Skeletal muscle tissue (tissue), 3 donors: ENCODE measurements at regions not wholly inside any gene's neighbourhood (a gene's known extent, or its start where the extent isn't known, plus 50 kb on each side); places are given as distances from the start of the nearest gene placed in this dataset.

Experiments used
- H3K27ac ChIP-seq: one replicate; pipeline ENCODE4 v1.7.0; 2013; ENCODE audit warnings: mild to moderate bottlenecking, low read depth, low read length, inconsistent platforms
- H3K27me3 ChIP-seq, 3 donors: one replicate each; pipeline ENCODE4 v1.7.0; 2013; ENCODE audit warnings: low read length in 3 of 3; ENCODE audit not compliant: control insufficient read depth in 3 of 3, insufficient read depth in 3 of 3
- H3K36me3 ChIP-seq, 3 donors: one replicate each; pipeline ENCODE4 v1.7.0; 2013; ENCODE audit warnings: low read length in 3 of 3; ENCODE audit not compliant: control insufficient read depth in 3 of 3, insufficient read depth in 3 of 3
- H3K4me1 ChIP-seq, 3 donors: one replicate each; pipeline ENCODE4 v1.7.0; 2013; ENCODE audit warnings: low read length in 3 of 3, mild to moderate bottlenecking in 3 of 3; ENCODE audit not compliant: control insufficient read depth in 3 of 3, insufficient read depth in 3 of 3
- H3K4me3 ChIP-seq, 3 donors: one replicate each; pipeline ENCODE4 v1.7.0; 2013; ENCODE audit warnings: low read length in 3 of 3
- H3K9ac ChIP-seq, 3 donors: one replicate each; pipeline ENCODE4 v1.7.0; 2013; ENCODE audit warnings: low read length in 3 of 3, mild to moderate bottlenecking in 3 of 3, moderate library complexity in 2 of 3, low read depth in 1 of 3
- H3K9me3 ChIP-seq, 3 donors: one replicate each; pipeline ENCODE4 v1.7.0; 2013; ENCODE audit warnings: low read length in 3 of 3; ENCODE audit not compliant: control insufficient read depth in 3 of 3
- donor health status: Osteomylitis.

DNA sequence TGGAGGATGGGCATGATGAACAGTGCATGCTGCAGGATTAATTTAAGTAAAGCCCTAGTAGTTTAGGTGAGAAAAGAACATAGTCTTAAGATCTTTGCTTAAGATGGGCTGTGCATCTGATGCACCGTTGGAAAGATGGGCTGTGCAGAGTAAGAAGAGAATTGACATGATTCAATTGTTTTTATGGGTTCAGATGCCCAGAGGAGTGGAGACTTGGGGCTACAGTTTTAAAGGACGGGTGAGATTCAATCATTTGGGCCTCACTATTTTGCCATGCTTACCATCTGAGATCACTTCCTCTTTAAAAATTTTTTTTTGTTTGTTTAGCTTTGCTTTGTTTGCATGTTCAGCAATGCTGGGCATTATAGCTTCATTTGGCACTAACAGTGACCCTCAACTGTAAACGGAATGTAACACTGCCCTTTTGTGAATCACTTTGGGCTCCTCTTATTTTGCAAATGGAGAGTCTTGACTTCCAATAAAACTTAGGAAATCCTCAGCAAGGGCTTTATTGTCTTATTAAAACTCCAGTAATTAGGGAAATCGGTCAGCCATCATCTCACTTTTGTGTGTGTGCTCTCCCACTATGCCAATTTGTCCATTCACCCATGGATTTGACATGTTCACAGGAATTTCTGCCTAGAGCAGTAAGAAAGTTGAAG, 216.1 kb upstream of the TLL1 start:
- no peaks in the 10 kb centered on the region for H3K9me3 ChIP-seq
- H3K4me1 ChIP-seq = no peaks in the 10 kb centered on the region
- H3K27ac ChIP-seq = no peak overlapping the region
- no peaks in the 10 kb centered on the region for H3K36me3 ChIP-seq
- no peaks in the 10 kb centered on the region for H3K27me3 ChIP-seq
- no peak overlapping the region for H3K4me3 ChIP-seq
- no peak overlapping the region for H3K9ac ChIP-seq

DNA sequence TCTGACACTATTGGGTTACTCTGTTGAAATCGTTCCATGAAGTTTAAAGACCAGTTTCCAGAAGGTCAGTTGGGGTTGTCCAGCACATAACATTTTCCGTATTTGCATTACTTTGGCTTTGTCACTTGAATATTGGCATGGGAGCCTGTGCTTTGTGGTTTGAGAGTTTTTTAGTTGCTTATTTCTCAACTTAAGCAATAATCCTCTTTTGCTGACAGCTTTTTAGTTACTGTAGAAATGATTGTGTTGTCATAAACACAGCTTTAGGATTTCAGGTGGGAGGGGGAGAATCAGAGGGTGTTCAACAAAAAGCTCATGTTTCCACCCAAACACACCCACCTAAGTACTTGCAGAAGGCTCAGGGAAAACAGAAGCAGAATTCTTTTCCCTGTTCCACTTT, 210.7 kb upstream of the TLL1 start:
- Histone ChIP-seq H3K27ac (no peak overlapping the region), H3K36me3 (no peaks in the 10 kb centered on the region), H3K4me1 (no peaks in the 10 kb centered on the region), H3K4me3 (no peak overlapping the region), H3K9ac (no peak overlapping the region), H3K27me3 (no peaks in the 10 kb centered on the region), H3K9me3 (no peaks in the 10 kb centered on the region)

- Histone ChIP-seq H3K4me3 (no peak overlapping the region), H3K9ac (no peak overlapping the region), H3K9me3 (no peaks in the 10 kb centered on the region), H3K4me1 (no peaks in the 10 kb centered on the region), H3K27ac (no peak overlapping the region), H3K27me3 (no peaks in the 10 kb centered on the region), H3K36me3 (no peaks in the 10 kb centered on the region)
These were observed 209.6 kb upstream of the TLL1 start for GRCh38 chr4:165663411-165663810.

- Histone ChIP-seq H3K27ac (no peak overlapping the region), H3K9ac (no peak overlapping the region), H3K9me3 (no peaks in the 10 kb centered on the region), H3K4me3 (no peak overlapping the region), H3K4me1 (no peaks in the 10 kb centered on the region), H3K27me3 (no peaks in the 10 kb centered on the region), H3K36me3 (no peaks in the 10 kb centered on the region)
These were observed 206.2 kb upstream of the TLL1 start for GRCh38 chr4:165666836-165667235.

- Histone ChIP-seq H3K9ac (no peak overlapping the region), H3K36me3 (no peaks in the 10 kb centered on the region), H3K27ac (no peak overlapping the region), H3K4me1 (no peaks in the 10 kb centered on the region), H3K9me3 (no peaks in the 10 kb centered on the region), H3K27me3 (no peaks in the 10 kb centered on the region), H3K4me3 (no peak overlapping the region)
These were observed 205.1 kb upstream of the TLL1 start for GRCh38 chr4:165667969-165668368.

GRCh38 chr4:165668694-165669093, 204.3 kb upstream of the TLL1 start:
- H3K36me3 ChIP-seq = no peaks in the 10 kb centered on the region
- no peaks in the 10 kb centered on the region for H3K27me3 ChIP-seq
- H3K27ac ChIP-seq = no peak overlapping the region
- H3K9ac ChIP-seq = no peak overlapping the region
- H3K9me3 ChIP-seq = no peaks in the 10 kb centered on the region
- H3K4me3 ChIP-seq = no peak overlapping the region
- H3K4me1 ChIP-seq = no peaks in the 10 kb centered on the region

- Histone ChIP-seq H3K36me3 (no peaks in the 10 kb centered on the region), H3K27me3 (no peaks in the 10 kb centered on the region), H3K4me1 (no peaks in the 10 kb centered on the region), H3K4me3 (no peak overlapping the region), H3K9me3 (no peaks in the 10 kb centered on the region), H3K27ac (no peak overlapping the region), H3K9ac (no peak overlapping the region)
These were observed 196.0 kb upstream of the TLL1 start for GRCh38 chr4:165677081-165677480.

- Histone ChIP-seq H3K27ac (no peak overlapping the region), H3K9ac (no peak overlapping the region), H3K9me3 (no peaks in the 10 kb centered on the region), H3K4me1 (no peaks in the 10 kb centered on the region), H3K36me3 (no peaks in the 10 kb centered on the region), H3K4me3 (no peak overlapping the region), H3K27me3 (no peaks in the 10 kb centered on the region)
These were observed 194.7 kb upstream of the TLL1 start for GRCh38 chr4:165678236-165678935.

- H3K27ac ChIP-seq = no peak overlapping the region
- no peak overlapping the region for H3K4me3 ChIP-seq
- H3K27me3 ChIP-seq = no peaks in the 10 kb centered on the region
- H3K9me3 ChIP-seq = no peaks in the 10 kb centered on the region
- no peaks in the 10 kb centered on the region for H3K36me3 ChIP-seq
- H3K9ac ChIP-seq = no peak overlapping the region
- H3K4me1 ChIP-seq = no peaks in the 10 kb centered on the region
These were observed 194.1 kb upstream of the TLL1 start for GRCh38 chr4:165678936-165679325.

- H3K27me3 ChIP-seq = no peaks in the 10 kb centered on the region
- H3K4me1 ChIP-seq = no peaks in the 10 kb centered on the region
- H3K9ac ChIP-seq = no peak overlapping the region
- H3K36me3 ChIP-seq = no peaks in the 10 kb centered on the region
- H3K9me3 ChIP-seq = no peaks in the 10 kb centered on the region
- no peak overlapping the region for H3K27ac ChIP-seq
- no peak overlapping the region for H3K4me3 ChIP-seq
These were observed 192.2 kb upstream of the TLL1 start for GRCh38 chr4:165680821-165681220.
